ENCODE measurements at regions not wholly inside any gene's neighbourhood (a gene's known extent, or its start where the extent isn't known, plus 50 kb on each side); places are given as distances from the start of the nearest gene placed in this dataset.

GRCh38 chr10:29956335-29956924 lies 103.0 kb downstream of the JCAD start:
- TF ChIP-seq, protein P1, sequence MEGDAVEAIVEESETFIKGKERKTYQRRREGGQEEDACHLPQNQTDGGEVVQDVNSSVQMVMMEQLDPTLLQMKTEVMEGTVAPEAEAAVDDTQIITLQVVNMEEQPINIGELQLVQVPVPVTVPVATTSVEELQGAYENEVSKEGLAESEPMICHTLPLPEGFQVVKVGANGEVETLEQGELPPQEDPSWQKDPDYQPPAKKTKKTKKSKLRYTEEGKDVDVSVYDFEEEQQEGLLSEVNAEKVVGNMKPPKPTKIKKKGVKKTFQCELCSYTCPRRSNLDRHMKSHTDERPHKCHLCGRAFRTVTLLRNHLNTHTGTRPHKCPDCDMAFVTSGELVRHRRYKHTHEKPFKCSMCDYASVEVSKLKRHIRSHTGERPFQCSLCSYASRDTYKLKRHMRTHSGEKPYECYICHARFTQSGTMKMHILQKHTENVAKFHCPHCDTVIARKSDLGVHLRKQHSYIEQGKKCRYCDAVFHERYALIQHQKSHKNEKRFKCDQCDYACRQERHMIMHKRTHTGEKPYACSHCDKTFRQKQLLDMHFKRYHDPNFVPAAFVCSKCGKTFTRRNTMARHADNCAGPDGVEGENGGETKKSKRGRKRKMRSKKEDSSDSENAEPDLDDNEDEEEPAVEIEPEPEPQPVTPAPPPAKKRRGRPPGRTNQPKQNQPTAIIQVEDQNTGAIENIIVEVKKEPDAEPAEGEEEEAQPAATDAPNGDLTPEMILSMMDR (conservative IDR thresholded peaks at IDR 0.05; ENCODE audit: low read length) = no peak
- TF ChIP-seq EZH2phosphoT487 (IDR thresholded peaks at IDR 0.05; ENCODE audit: borderline replicate concordance) = no peak

Data from Loucy (cell line).